ENCODE measurements at regions not wholly inside any gene's neighbourhood (a gene's known extent, or its start where the extent isn't known, plus 50 kb on each side); places are given as distances from the start of the nearest gene placed in this dataset.

DNA sequence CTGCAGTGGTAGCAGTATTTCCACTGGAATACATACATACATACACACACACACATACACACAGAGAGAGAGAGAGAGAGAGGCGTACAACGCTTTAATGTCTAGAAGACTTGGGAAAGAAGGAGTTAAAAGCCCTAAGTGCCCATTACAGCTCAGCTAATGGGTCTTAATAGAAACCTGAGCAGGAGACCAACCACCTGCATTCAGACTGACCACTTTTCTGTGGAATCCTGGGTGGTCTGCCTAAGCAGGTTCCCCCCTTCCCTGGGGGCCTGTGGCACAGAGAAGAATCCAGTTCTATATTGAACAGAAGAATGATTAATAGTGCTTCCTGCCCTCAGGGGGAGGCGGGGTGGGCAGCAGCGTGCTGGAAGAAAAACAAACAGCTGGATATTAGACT, 312.4 kb upstream of the PRKD1 start:
- no peak for TF ChIP-seq EZH2 (IDR thresholded peaks at IDR 0.05; ENCODE audit: borderline replicate concordance, low read depth, low read length, poor library complexity, severe bottlenecking)
- TF ChIP-seq, protein P1, sequence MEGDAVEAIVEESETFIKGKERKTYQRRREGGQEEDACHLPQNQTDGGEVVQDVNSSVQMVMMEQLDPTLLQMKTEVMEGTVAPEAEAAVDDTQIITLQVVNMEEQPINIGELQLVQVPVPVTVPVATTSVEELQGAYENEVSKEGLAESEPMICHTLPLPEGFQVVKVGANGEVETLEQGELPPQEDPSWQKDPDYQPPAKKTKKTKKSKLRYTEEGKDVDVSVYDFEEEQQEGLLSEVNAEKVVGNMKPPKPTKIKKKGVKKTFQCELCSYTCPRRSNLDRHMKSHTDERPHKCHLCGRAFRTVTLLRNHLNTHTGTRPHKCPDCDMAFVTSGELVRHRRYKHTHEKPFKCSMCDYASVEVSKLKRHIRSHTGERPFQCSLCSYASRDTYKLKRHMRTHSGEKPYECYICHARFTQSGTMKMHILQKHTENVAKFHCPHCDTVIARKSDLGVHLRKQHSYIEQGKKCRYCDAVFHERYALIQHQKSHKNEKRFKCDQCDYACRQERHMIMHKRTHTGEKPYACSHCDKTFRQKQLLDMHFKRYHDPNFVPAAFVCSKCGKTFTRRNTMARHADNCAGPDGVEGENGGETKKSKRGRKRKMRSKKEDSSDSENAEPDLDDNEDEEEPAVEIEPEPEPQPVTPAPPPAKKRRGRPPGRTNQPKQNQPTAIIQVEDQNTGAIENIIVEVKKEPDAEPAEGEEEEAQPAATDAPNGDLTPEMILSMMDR (conservative IDR thresholded peaks at IDR 0.05; ENCODE audit: low read depth, low read length): no peak
